GM21717 (cell line): ENCODE measurements at regions not wholly inside any gene's neighbourhood (a gene's known extent, or its start where the extent isn't known, plus 50 kb on each side); places are given as distances from the start of the nearest gene placed in this dataset.

Source experiments
- ATAC-seq: cut with Tn5 transposase; IDR thresholded peaks from one replicate; pipeline ENCODE4 v1.9.1; 2021; ENCODE audit warnings: mild to moderate bottlenecking, moderate library complexity; ENCODE audit not compliant: unreplicated experiment

- ATAC-seq = no peak
Observed at GRCh38 chr6:22455378-22455777, 114.0 kb upstream of the HDGFL1 start.

GRCh38 chr6:22457996-22458395, 111.4 kb upstream of the HDGFL1 start:
- ATAC-seq = no peak

- no peak for ATAC-seq
Observed at GRCh38 chr6:22466665-22467245, 102.6 kb upstream of the HDGFL1 start.

- ATAC-seq = no peak
Observed at GRCh38 chr6:22467645-22468044, 101.7 kb upstream of the HDGFL1 start.

GRCh38 chr6:22468256-22468965, 101.0 kb upstream of the HDGFL1 start:
- no peak for ATAC-seq

GRCh38 chr6:22470454-22471131, 98.8 kb upstream of the HDGFL1 start:
- ATAC-seq = no peak

GRCh38 chr6:22471132-22471690, 98.2 kb upstream of the HDGFL1 start:
- ATAC-seq = no peak

- no peak for ATAC-seq
Observed at GRCh38 chr6:22471746-22472145, 97.6 kb upstream of the HDGFL1 start.

GRCh38 chr6:22473991-22474682, 95.2 kb upstream of the HDGFL1 start:
- no peak for ATAC-seq

- no peak for ATAC-seq
Observed at GRCh38 chr6:22476811-22477390, 92.5 kb upstream of the HDGFL1 start.

- ATAC-seq = no peak
Observed at GRCh38 chr6:22497276-22497675, 72.1 kb upstream of the HDGFL1 start.

- ATAC-seq = no peak
Observed at GRCh38 chr6:22499815-22500214, 69.6 kb upstream of the HDGFL1 start.

GRCh38 chr6:22506496-22506895, 62.9 kb upstream of the HDGFL1 start:
- ATAC-seq = no peak

- no peak for ATAC-seq
Observed at GRCh38 chr6:22512686-22513427, 56.5 kb upstream of the HDGFL1 start.

GRCh38 chr6:22513667-22514066, 55.7 kb upstream of the HDGFL1 start:
- no peak for ATAC-seq

GRCh38 chr6:22519237-22519636, 50.1 kb upstream of the HDGFL1 start:
- ATAC-seq = no peak
